EL (cell line): ENCODE measurements at regions not wholly inside any gene's neighbourhood (a gene's known extent, or its start where the extent isn't known, plus 50 kb on each side); places are given as distances from the start of the nearest gene placed in this dataset.
"Not testable (repeated sequence)": the region's sequence is repeated elsewhere in the genome, so short reads cannot be mapped to it uniquely, and the experiment has no call there.

Source experiments
- DNase-seq: peaks from one replicate; pipeline ENCODE4 v3.0.0-alpha.2; 2016

GRCh38 chr6:91241946-91242613, 655.2 kb upstream of the MAP3K7 start:
- DNase-seq, result no peak

GRCh38 chr6:91240878-91241603, 654.2 kb upstream of the MAP3K7 start:
- no peak for DNase-seq

DNA sequence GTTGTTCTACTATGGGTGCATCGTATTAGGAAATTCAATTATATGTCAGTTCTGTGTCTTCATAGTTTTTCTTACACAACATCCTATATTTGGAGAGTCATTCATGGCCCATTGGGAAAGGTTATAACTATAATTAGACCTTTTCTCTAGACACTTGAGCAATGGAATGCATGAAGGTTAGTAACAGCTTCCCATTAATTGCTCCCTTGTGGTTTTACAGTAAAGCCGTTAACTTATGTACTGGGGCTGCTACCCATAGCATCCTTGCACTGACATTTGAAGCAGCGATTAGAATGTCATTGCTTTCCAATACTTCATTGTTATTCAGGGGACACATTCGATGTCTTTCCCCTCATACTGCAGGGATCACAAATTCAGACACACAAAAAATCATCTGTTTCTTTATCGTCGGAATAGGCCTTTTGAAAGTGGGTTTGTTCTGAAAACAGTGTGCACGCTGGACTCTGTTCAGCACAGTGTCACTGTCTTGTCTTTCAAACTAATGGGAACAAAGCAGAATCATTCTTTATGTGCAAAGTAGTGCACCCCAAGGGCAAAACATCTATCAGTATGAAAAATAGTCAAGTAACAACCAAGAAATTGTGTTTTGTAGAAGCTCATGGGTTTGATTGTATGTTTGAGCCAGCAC, 634.3 kb upstream of the MAP3K7 start:
- DNase-seq, result no peak

DNA sequence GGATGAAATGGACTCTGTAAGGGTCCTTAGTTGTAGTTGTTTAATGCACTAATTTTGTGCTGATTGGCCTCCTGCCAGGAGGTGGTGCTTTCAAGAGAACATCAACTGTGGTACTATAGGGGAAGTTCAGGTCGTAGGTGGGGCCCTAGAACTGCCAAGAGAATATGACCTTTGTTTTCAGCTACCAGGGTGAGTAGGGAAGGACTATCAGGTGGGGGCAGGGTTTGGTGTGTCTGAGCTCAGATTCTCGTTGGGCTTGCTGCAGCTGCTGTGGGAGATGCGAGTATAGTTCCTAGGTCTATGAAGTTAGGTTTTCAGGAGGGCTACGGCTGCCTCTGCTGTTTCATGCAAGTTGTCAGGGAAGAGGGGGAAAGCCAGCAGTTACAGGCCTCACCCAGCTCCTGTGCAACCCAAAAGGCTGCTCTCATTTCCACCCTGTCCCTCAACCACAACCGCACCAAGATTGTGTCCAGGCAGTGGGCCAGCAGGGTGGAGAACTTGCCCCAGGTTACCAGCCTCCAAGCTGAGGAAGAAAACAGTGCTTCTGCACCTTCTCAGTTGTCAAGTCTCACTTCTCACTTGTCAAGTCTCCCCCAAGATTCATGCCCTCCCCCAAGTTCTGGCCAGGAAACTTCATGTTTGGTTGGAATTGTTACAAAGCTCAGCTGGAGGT, 626.5 kb upstream of the MAP3K7 start:
- no peak for DNase-seq

DNA sequence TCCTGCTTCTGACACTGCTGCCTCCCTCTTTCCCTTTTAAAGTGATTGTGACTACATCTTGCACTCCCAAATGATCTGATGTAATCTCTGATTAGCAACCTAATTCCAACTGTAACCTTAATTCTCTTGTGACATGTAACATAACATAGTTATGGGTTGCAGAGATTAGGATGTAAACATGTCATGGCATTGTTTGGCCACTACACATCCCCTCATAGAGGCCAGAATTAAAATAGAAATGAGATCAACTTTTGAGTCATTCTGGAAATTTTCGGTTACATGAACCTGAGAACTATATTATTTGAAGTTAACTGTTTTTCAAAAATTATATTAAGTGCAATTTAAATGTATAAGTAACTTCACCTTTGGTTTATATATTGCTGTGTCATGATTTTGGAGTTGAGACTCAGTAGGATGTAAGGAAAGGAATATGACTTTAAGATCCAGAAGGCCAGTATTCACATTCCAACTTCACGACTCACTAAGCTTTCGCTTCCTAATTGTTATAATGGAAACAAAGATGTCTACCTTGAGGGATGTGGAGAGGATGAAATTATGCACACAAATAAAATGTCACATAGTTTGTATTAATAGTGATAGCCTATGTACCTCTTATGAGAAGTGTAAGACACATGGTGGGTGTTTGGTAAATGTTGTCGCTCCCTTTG, 611.9 kb upstream of the MAP3K7 start:
- DNase-seq, result no peak

DNA sequence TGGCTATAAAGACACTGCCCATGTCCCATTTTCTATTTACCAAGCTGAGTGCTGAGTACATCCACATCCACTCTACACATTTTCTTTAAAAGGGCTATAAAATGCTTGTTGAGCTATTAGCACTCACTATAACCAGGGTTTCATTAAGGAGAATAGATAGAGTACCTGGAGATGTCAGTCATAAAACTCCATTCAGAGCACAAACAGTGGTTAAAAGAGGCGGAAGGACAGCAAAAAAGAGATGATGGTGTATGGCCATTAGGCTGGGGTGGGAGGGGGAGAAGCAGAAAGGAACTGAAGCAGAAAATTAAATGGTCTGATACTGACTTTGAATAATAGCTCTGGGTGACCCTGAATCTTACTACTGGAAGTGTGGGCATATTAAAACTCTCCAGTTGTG, 609.9 kb upstream of the MAP3K7 start:
- DNase-seq, result no peak

DNA sequence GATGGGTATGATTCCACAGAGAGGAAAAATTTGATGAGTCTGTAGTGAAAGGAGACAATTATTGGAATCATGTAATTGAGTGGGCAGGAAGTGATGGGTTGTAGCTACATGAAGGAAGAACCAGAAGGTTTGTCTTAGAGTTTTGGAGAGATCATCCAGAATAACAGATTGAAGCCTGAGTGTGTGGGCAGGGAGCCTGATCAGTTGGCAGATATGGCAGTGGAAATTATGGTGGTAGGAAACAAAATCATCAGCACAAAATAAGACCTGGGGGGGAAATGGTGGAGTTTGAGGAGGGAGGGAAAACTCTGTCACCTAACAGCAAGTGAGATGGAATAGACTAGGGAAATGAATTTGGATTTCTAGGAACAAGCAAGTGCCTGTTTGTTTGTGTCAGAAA, 606.6 kb upstream of the MAP3K7 start:
- DNase-seq, result no peak

DNA sequence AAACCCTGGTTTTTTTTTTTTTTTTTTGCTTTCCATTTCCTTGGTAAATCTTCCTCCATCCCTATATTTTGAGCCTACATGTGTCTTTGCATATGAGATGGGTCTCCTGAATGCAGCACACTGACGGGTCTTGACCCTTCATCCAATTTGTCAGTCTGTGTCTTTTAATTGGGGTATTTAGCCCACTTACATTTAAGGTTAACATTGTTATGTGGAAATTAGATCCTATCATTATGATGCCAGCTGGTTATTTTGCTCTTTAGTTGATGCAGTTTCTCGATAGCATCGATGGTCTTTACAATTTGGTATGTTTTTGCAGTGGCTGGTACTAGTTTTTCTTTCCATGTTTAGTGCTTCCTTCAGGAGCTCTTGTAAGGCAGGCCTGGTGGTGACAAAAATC, 603.2 kb upstream of the MAP3K7 start:
- DNase-seq, result not testable (repeated sequence)

GRCh38 chr6:91185072-91185471, 598.2 kb upstream of the MAP3K7 start:
- no peak for DNase-seq

DNA sequence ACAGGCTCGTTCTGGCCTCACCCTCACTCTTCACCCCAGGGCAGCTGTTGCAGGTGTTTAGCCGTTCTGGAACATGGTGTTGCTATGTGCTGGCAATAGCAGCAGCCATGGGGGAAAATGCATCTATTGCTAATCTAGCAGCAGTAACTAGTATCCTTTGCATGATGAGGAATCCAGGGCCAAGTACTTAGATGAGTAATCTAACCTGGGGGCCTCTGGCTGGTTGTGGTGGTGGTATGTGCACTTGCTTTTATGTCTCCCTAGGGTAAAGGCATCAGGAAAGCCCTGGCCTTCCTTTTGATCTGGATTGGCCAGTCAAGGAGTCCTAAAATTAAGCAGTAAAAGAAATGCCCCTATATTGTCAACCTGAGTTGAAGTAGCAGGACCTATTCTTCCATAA, 594.5 kb upstream of the MAP3K7 start:
- DNase-seq, result no peak

DNA sequence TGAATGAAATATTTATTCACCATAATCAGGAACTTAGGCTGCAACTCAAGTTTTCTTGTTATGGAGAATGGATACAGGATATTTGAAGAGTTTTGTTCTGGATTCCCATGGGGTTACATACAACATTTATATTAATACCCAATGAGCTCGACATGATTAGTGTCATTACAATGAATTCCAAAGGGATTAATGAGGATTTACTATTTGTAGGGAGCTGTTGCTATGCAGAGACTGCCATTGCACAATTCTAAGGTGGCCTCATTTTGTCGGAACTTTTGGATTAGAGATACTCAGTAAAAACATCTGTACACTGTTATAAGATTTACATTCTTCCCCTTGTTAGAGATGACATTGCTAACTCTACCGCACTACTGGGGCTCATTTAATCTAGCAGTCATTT, 586.8 kb upstream of the MAP3K7 start:
- no peak for DNase-seq

DNA sequence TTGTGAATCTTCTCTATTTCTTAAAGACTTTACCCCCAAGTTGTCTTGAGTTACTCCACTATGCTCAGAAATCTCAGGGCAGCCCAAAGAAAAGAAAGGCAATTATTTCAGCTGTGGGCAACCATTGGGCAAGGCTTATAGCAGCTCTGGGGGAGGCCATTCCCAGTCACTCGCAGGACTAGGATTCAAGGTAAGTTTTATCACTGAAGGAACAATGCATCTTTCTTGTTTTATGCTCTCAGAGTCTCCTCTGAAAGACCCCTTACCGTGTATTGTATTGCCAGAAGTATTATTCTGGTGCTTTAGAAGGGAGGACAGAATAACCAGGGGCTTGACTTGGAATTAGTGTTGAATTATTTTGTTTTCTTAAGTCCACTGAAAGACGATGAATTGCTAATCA, 586.3 kb upstream of the MAP3K7 start:
- no peak for DNase-seq

DNA sequence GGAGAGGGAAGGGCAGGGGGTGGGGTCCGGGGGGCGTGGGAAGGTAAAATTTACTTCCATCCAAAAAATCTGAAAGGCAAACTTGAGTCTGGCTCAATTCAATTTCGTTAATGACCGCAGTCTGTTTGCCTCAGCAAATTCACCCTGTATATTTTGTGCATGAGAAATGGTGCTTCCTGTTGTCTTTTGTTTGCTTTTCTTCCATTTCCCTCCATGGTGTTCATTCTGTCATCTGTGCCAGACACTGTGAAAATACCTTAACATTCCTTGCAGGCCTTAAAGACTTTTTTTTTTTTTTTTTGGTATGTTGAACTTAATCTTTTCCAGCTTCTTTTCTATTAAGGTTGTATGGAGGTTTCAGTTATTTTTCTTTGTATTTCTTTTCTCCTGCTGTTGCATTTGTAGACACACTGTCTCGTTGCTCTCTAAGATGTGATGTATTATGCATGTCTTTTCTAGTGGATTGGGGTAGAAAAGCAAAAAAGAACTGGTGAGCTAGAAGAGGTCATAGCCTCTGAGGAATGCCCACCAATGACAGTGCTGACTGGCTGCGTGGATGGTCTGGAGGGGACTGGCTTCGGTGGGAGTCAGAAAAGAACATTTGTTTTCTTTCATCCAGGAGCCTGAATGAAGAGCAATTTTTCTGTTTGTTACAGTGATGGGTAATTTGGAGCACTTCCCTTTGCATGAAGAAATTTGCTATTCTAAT, 585.0 kb upstream of the MAP3K7 start:
- DNase-seq, result no peak

DNA sequence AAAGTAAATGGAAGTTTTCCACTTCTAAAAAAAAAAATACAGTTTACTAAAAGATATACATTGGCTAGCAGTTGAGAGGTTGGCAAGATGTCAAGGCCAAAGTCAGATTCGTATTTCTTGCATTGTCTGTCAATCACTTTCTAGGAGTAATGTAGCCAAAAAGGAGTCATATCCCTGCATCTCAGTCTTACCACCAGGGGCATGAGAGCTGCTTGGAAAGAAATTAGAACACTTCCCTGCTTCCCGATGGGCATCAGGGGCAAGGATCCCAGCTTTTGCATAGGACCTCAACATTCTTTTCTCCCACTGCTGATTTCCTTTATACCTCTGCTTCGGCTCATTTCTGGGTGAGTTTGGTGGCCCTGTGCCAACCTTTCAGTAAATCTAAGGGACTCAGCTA, 581.0 kb upstream of the MAP3K7 start:
- DNase-seq, result no peak

- DNase-seq, result no peak
Measured at GRCh38 chr6:91166271-91167046, 579.6 kb upstream of the MAP3K7 start.

DNA sequence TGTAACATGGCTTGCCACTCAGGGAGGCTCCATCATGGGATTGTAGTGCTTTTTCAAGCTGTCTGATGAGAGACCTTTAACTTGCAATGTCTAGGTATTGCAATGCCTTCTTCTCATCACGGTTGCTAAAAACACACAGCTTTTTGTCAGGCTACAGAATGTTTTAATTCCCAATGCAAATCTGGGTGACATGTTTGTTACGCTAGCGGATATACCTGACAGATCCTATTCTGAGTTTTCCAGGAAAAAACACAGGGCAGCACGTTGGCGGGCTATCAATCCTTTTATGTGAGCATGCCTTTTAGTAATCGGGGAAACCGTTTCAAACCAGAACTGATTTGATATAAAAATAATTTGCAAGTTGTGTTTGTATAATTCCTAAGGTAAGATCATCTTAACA, 577.2 kb upstream of the MAP3K7 start:
- no peak for DNase-seq

- DNase-seq, result no peak
Measured at GRCh38 chr6:91161246-91161645, 574.4 kb upstream of the MAP3K7 start.

- no peak for DNase-seq
Measured at GRCh38 chr6:91155129-91155785, 568.4 kb upstream of the MAP3K7 start.

- no peak for DNase-seq
Measured at GRCh38 chr6:91152824-91153223, 566.0 kb upstream of the MAP3K7 start.

GRCh38 chr6:91149956-91150705, 563.3 kb upstream of the MAP3K7 start:
- no peak for DNase-seq
